Neuronal stem cell (in vitro differentiated cells): ENCODE measurements at regions not wholly inside any gene's neighbourhood (a gene's known extent, or its start where the extent isn't known, plus 50 kb on each side); places are given as distances from the start of the nearest gene placed in this dataset.
"Not testable (repeated sequence)": the region's sequence is repeated elsewhere in the genome, so short reads cannot be mapped to it uniquely, and the experiment has no call there.

Source experiments
- DNase-seq: peaks from one replicate; pipeline ENCODE4 v3.0.0-alpha.2; 2013; ENCODE audit warnings: low spot score
- H2AFZ ChIP-seq: one replicate; pipeline ENCODE4 v1.6.1; 2013; ENCODE audit warnings: mild to moderate bottlenecking, low read length, inconsistent platforms
- H2AK5ac ChIP-seq: 2 replicates; pipeline ENCODE4 v1.6.1; 2013; ENCODE audit warnings: low read depth, mild to moderate bottlenecking, inconsistent platforms, low read length, moderate library complexity, mixed read lengths
- H2BK120ac ChIP-seq: 2 replicates; pipeline ENCODE4 v1.6.1; 2013; ENCODE audit warnings: low read depth, mild to moderate bottlenecking, inconsistent platforms, low read length, moderate library complexity, mixed read lengths
- H2BK12ac ChIP-seq: one replicate; pipeline ENCODE4 v1.6.1; 2013; ENCODE audit warnings: low read length, inconsistent platforms
- H2BK15ac ChIP-seq: 2 replicates; pipeline ENCODE4 v1.6.1; 2013; ENCODE audit warnings: mild to moderate bottlenecking, low read length, inconsistent platforms, mixed read lengths
- H2BK5ac ChIP-seq: one replicate; pipeline ENCODE4 v1.6.1; 2013; ENCODE audit warnings: inconsistent platforms, mild to moderate bottlenecking, low read length, moderate library complexity
- H3K14ac ChIP-seq: one replicate; pipeline ENCODE4 v1.6.1; 2013; ENCODE audit warnings: low read length, inconsistent platforms
- H3K18ac ChIP-seq: 2 replicates; pipeline ENCODE4 v1.6.1; 2013; ENCODE audit warnings: low read length, inconsistent platforms
- H3K23ac ChIP-seq: 2 replicates; pipeline ENCODE4 v1.6.1; 2013; ENCODE audit warnings: low read depth, mild to moderate bottlenecking, mixed read lengths, low read length, inconsistent platforms; ENCODE audit not compliant: poor library complexity
- H3K27ac ChIP-seq: replicated peaks from 3 replicates; pipeline ENCODE4 v1.5.1; 2013; ENCODE audit warnings: low read length, inconsistent platforms
- H3K27me3 ChIP-seq, 3 experiments: 2 replicates each; pipeline ENCODE4 v1.6.1; 2013; ENCODE audit warnings: low read length in 3 of 3, mild to moderate bottlenecking in 2 of 3, inconsistent platforms in 1 of 3, low read depth in 1 of 3, mixed read lengths in 1 of 3, moderate library complexity in 1 of 3; ENCODE audit not compliant: control insufficient read depth in 3 of 3, insufficient read depth in 3 of 3
- H3K36me3 ChIP-seq, 2 donors: replicated peaks in 1 of 2; 2 replicates each; pipeline ENCODE4 v1.6.1; 2013; ENCODE audit warnings: low read length in 2 of 2; ENCODE audit not compliant: control insufficient read depth in 2 of 2, insufficient read depth in 2 of 2
- H3K4ac ChIP-seq: 2 replicates; pipeline ENCODE4 v1.6.1; 2013; ENCODE audit warnings: inconsistent platforms, mild to moderate bottlenecking, low read length, moderate library complexity
- H3K4me1 ChIP-seq, 2 donors: 1 replicate in 1 of 2; 2 replicates in 1 of 2; pipeline ENCODE4 v1.6.1; 2013; ENCODE audit warnings: low read length in 2 of 2, low read depth in 1 of 2; ENCODE audit not compliant: control insufficient read depth in 2 of 2, insufficient read depth in 1 of 2
- H3K4me2 ChIP-seq: one replicate; pipeline ENCODE4 v1.6.1; 2013; ENCODE audit warnings: mild to moderate bottlenecking, low read length, inconsistent platforms; ENCODE audit not compliant: insufficient read depth, poor library complexity, severe bottlenecking
- H3K4me3 ChIP-seq, 2 donors: 2 replicates each; pipeline ENCODE4 v1.5.1; 2013; ENCODE audit warnings: low read length in 2 of 2, mild to moderate bottlenecking in 2 of 2, inconsistent platforms in 1 of 2, moderate library complexity in 1 of 2
- H3K79me1 ChIP-seq: one replicate; pipeline ENCODE4 v1.6.1; 2013; ENCODE audit warnings: low read depth, mild to moderate bottlenecking, inconsistent platforms, low read length, moderate library complexity
- H3K9ac ChIP-seq: one replicate; pipeline ENCODE4 v1.6.1; 2013; ENCODE audit warnings: mild to moderate bottlenecking, low read depth, low read length, inconsistent platforms; ENCODE audit not compliant: poor library complexity
- H3K9me3 ChIP-seq, 2 donors: replicated peaks in 1 of 2; 2 replicates each; pipeline versions ENCODE3 to v1.6.1; 2013; ENCODE audit warnings: low read length in 2 of 2, mild to moderate bottlenecking in 2 of 2, inconsistent platforms in 1 of 2, low read depth in 1 of 2, mixed read lengths in 1 of 2, moderate library complexity in 1 of 2; ENCODE audit not compliant: control insufficient read depth in 2 of 2, insufficient read depth in 1 of 2
- H4K8ac ChIP-seq: one replicate; pipeline ENCODE4 v1.6.1; 2013; ENCODE audit warnings: low read depth, mild to moderate bottlenecking, inconsistent platforms, low read length, moderate library complexity
- H4K91ac ChIP-seq: one replicate; pipeline ENCODE4 v1.6.1; 2013; ENCODE audit warnings: low read length, low read depth, mild to moderate bottlenecking, inconsistent platforms; ENCODE audit not compliant: poor library complexity
- WGBS, 2 donors: extraction: QIAGEN DNeasy Blood & Tissue Kit; methylation state at CpG; one replicate each; pipeline ENCODE4 v1.1.7; 2013; ENCODE audit warnings: missing lambda C conversion rate in 2 of 2, mixed read lengths in 1 of 2; ENCODE audit not compliant: insufficient read length in 2 of 2, insufficient replicate concordance in 1 of 2; ENCODE audit errors: extremely low coverage in 2 of 2; 5-methylcytosine and 5-hydroxymethylcytosine counted together

DNA sequence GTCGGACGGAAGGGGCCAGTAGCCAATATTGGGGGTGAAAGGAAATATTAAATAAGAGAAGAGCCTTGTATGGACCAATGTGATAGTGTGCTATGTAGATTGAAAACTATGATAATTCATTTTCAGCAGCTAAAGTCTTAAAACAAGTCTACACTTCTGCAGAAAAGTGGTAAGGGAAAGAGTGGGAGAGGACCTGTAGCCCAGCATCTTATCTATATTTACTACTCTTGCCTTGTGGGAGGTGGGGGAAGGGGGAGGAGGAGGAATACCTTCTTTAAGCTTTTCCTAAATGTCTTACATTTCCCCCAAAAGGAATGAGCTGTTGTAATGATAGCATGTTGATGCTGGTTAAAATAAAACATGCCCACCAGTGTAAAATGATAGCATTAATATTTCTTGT lies 220.0 kb upstream of the SPRY1 start:
- Histone ChIP-seq H3K18ac (no peak overlapping the region), H2AK5ac (no peak overlapping the region), H2BK15ac (no peak overlapping the region), H3K27ac (no peak overlapping the region), H3K9me3 (no peaks in the 10 kb centered on the region), H3K23ac (no peak overlapping the region), H3K4ac (no peak overlapping the region), H3K4me3 (no peak overlapping the region), H3K79me1 (no peaks in the 10 kb centered on the region), H4K8ac (no peak overlapping the region), H4K91ac (no peak overlapping the region), H3K36me3 (no peaks in the 10 kb centered on the region), H3K4me1 (no peaks in the 10 kb centered on the region), H2BK120ac (no peak overlapping the region), H3K4me2 (no peak overlapping the region), H2AFZ (no peak overlapping the region), H2BK12ac (no peak overlapping the region), H3K14ac (no peak overlapping the region), H3K27me3 (no peaks in the 10 kb centered on the region), H2BK5ac (no peak overlapping the region), H3K9ac (no peak overlapping the region)
- DNase-seq, result no peak
- WGBS, 2 donors, result no CpG with 5 or more reads among the region's 2 CpGs

DNA sequence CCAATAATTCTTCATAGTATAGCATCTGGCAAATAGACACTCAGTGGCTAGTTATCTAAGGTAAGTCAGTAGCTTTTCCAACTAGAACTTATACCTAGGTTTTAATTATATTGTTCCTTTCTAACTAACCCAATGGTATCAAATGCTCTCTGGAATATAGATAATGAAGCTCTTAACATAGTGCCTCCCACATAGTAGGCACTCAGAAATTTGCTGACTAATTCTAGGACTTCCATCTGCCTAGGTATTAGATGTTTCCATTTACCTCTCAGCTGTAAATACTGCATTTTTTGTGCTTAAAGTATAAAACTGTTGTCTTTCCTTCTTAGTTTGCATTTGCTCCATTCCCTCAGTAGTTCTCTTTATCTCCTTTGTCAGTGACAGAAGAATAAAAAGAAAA lies 214.3 kb upstream of the SPRY1 start:
- Histone ChIP-seq H2BK120ac (no peak overlapping the region), H3K4me1 (peaks cover 0 to 2% of the 10 kb centered on the region in 2 donors), H3K18ac (no peak overlapping the region), H3K27me3 (no peaks in the 10 kb centered on the region), H3K4me2 (no peak overlapping the region), H3K9me3 (no peaks in the 10 kb centered on the region), H3K36me3 (no peaks in the 10 kb centered on the region), H2BK15ac (no peak overlapping the region), H2AFZ (no peak overlapping the region), H3K4ac (no peak overlapping the region), H3K23ac (no peak overlapping the region), H3K4me3 (no peak overlapping the region), H3K9ac (no peak overlapping the region), H4K91ac (no peak overlapping the region), H2AK5ac (no peak overlapping the region), H2BK12ac (no peak overlapping the region), H4K8ac (no peak overlapping the region), H3K79me1 (no peaks in the 10 kb centered on the region), H2BK5ac (no peak overlapping the region), H3K27ac (no peak overlapping the region), H3K14ac (no peak overlapping the region)
- DNase-seq, result no peak

DNA sequence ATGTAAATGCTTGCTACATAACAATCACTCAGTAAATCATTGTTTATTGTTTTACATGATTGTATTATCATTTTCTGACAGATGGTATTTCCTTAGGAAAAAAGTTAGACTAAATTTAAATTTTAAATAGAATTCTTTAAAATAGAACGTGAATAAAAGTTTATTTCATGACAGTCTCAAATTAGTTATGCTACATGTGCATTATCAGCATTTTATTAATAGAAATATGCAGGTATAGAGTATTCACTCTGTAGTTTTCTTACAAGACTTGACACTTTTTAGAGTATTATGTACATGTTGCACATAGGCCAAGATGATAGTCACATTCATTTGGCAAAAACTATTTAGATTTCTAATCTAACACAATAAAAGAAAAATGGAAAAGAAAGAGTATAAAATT lies 213.3 kb upstream of the SPRY1 start:
- no peak overlapping the region for H4K8ac ChIP-seq
- H3K36me3 ChIP-seq, result no peaks in the 10 kb centered on the region
- no peak overlapping the region for H3K23ac ChIP-seq
- H3K4me1 ChIP-seq, result peaks cover 0 to 2% of the 10 kb centered on the region in 2 donors
- no peak overlapping the region for H3K14ac ChIP-seq
- no peak overlapping the region for H3K4me3 ChIP-seq
- H4K91ac ChIP-seq, result no peak overlapping the region
- no peak overlapping the region for H2AK5ac ChIP-seq
- no peak overlapping the region for H3K9ac ChIP-seq
- H2AFZ ChIP-seq, result no peak overlapping the region
- no peak for DNase-seq
- no peak overlapping the region for H3K4ac ChIP-seq
- no peak overlapping the region for H2BK5ac ChIP-seq
- H3K4me2 ChIP-seq, result no peak overlapping the region
- no CpG with 5 or more reads among the region's 1 CpG for WGBS, 2 donors
- H2BK12ac ChIP-seq, result no peak overlapping the region
- no peaks in the 10 kb centered on the region for H3K27me3 ChIP-seq
- no peak overlapping the region for H2BK120ac ChIP-seq
- H3K27ac ChIP-seq, result no peak overlapping the region
- no peaks in the 10 kb centered on the region for H3K9me3 ChIP-seq
- H3K79me1 ChIP-seq, result no peaks in the 10 kb centered on the region
- no peak overlapping the region for H2BK15ac ChIP-seq
- H3K18ac ChIP-seq, result no peak overlapping the region

DNA sequence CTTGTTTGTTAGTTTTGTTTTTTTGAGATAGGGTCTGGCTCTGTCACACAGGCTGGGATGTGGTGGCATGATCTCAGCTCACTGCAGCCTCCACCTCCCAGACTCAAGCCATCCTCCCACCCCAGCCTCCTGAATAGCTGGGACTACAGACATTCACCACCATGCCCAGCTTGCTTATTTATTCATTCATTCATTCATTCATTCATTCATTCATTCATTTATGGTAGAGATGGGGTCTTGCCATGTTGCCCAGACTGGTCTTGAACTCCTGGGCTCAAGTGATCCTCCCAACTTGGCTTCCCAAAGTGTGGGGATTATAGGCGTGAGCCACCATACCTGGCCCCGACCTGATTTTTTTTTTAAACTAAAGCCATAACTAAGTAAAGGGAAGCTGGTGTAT lies 212.8 kb upstream of the SPRY1 start:
- H2BK120ac ChIP-seq, H2BK15ac ChIP-seq, H3K9me3 ChIP-seq, H3K27me3 ChIP-seq, H2AK5ac ChIP-seq, H4K8ac ChIP-seq, H3K79me1 ChIP-seq, H3K36me3 ChIP-seq, H2BK5ac ChIP-seq, H2BK12ac ChIP-seq, DNase-seq, H3K4ac ChIP-seq, H3K4me3 ChIP-seq, H2AFZ ChIP-seq, H3K9ac ChIP-seq, H3K23ac ChIP-seq, H3K4me1 ChIP-seq, H4K91ac ChIP-seq, H3K18ac ChIP-seq, H3K4me2 ChIP-seq, H3K14ac ChIP-seq, H3K27ac ChIP-seq: not testable (repeated sequence)
- no CpG with 5 or more reads among the region's 2 CpGs for WGBS, 2 donors
